Type B pancreatic cell (in vitro differentiated cells): ENCODE measurements at regions not wholly inside any gene's neighbourhood (a gene's known extent, or its start where the extent isn't known, plus 50 kb on each side); places are given as distances from the start of the nearest gene placed in this dataset.

Source experiments
- DNase-seq: peaks from one replicate; pipeline ENCODE4 v3.0.0; 2021; ENCODE audit warnings: mixed read lengths; ENCODE audit not compliant: unreplicated experiment; ENCODE audit errors: extremely low spot score
- H3K27ac Mint-ChIP-seq: 2 replicates; pipeline ENCODE4 v1.8.0; 2021; ENCODE audit warnings: mild to moderate bottlenecking, mixed read lengths
- H3K27me3 Mint-ChIP-seq: 2 replicates; pipeline ENCODE4 v1.8.0; 2021; ENCODE audit warnings: mixed read lengths
- H3K36me3 Mint-ChIP-seq: 2 replicates; pipeline ENCODE4 v1.8.0; 2021; ENCODE audit warnings: mixed read lengths
- H3K4me1 Mint-ChIP-seq: one replicate; pipeline ENCODE4 v1.8.0; 2021; ENCODE audit warnings: mixed read lengths; ENCODE audit not compliant: unreplicated experiment
- H3K4me3 Mint-ChIP-seq: 2 replicates; pipeline ENCODE4 v1.8.0; 2021; ENCODE audit warnings: mild to moderate bottlenecking, mixed read lengths
- H3K9me3 Mint-ChIP-seq: 2 replicates; pipeline ENCODE4 v1.8.0; 2021; ENCODE audit warnings: mixed read lengths
- TF ChIP-seq, protein P1 (sequence below): fragments of 200-600 bp; sonication (generic); conservative IDR thresholded peaks from 2 replicates; pipeline ENCODE4 v1.5.0; 2021; ENCODE audit warnings: antibody characterized with exemption, mild to moderate bottlenecking

GRCh38 chr18:77993188-77993981 is 743.7 kb downstream of the GALR1 start:
- no peak overlapping the region for H3K4me3 Mint-ChIP-seq
- H3K36me3 Mint-ChIP-seq = no peaks in the 10 kb centered on the region
- no peaks in the 10 kb centered on the region for H3K4me1 Mint-ChIP-seq
- H3K27ac Mint-ChIP-seq = no peak overlapping the region
- TF ChIP-seq, protein P1, sequence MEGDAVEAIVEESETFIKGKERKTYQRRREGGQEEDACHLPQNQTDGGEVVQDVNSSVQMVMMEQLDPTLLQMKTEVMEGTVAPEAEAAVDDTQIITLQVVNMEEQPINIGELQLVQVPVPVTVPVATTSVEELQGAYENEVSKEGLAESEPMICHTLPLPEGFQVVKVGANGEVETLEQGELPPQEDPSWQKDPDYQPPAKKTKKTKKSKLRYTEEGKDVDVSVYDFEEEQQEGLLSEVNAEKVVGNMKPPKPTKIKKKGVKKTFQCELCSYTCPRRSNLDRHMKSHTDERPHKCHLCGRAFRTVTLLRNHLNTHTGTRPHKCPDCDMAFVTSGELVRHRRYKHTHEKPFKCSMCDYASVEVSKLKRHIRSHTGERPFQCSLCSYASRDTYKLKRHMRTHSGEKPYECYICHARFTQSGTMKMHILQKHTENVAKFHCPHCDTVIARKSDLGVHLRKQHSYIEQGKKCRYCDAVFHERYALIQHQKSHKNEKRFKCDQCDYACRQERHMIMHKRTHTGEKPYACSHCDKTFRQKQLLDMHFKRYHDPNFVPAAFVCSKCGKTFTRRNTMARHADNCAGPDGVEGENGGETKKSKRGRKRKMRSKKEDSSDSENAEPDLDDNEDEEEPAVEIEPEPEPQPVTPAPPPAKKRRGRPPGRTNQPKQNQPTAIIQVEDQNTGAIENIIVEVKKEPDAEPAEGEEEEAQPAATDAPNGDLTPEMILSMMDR = no peak
- H3K27me3 Mint-ChIP-seq = peaks cover 8% of the 10 kb centered on the region
- no peaks in the 10 kb centered on the region for H3K9me3 Mint-ChIP-seq
- no peak for DNase-seq

DNA sequence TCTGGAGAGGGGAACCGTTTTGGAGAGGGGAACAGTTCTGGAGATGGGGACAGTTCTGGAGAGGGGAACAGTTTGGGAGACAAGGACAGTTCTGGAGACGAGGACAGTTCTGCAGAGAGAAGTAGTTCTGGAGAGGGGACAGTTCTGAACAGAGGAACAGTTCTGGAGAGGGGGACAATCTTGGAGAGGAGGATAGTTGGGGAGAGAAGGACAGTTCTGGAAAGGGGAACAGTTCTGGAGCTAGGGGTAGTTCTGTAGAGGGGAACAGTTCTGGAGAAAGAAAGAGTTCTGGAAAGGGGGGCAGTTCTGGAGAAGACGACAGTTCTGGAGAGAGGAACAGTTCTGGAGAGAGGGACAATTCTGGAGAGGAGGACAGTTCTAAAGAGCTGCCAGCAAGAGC is 745.9 kb downstream of the GALR1 start:
- Mint-ChIP-seq H3K4me3 (no peak overlapping the region), H3K4me1 (no peaks in the 10 kb centered on the region), H3K27ac (no peak overlapping the region), H3K36me3 (no peaks in the 10 kb centered on the region), H3K9me3 (no peaks in the 10 kb centered on the region), H3K27me3 (peaks cover 8% of the 10 kb centered on the region)
- TF ChIP-seq, protein P1 = no peak
- no peak for DNase-seq

DNA sequence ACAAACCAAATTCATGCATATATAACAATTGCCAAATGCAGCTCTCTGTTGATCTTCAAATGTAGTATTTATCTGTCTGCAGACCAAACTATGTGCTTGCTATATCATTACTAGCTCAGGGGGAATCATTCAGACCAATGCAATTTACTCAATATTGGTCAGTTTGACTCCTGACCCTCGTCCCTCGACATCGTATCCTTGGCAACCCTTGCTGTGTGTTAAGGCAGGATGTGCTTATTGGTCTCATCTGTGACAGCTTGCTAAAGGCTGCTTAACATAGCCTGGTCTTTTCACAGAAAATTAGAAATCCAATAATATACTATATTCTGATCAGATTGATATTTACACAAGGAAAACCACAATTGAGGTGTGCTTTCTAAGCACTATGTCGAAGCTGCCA is 747.1 kb downstream of the GALR1 start:
- peaks cover 8% of the 10 kb centered on the region for H3K27me3 Mint-ChIP-seq
- H3K4me1 Mint-ChIP-seq = no peaks in the 10 kb centered on the region
- H3K9me3 Mint-ChIP-seq = no peaks in the 10 kb centered on the region
- H3K27ac Mint-ChIP-seq = no peak overlapping the region
- no peaks in the 10 kb centered on the region for H3K36me3 Mint-ChIP-seq
- no peak overlapping the region for H3K4me3 Mint-ChIP-seq
- DNase-seq = no peak
- TF ChIP-seq, protein P1 = no peak

DNA sequence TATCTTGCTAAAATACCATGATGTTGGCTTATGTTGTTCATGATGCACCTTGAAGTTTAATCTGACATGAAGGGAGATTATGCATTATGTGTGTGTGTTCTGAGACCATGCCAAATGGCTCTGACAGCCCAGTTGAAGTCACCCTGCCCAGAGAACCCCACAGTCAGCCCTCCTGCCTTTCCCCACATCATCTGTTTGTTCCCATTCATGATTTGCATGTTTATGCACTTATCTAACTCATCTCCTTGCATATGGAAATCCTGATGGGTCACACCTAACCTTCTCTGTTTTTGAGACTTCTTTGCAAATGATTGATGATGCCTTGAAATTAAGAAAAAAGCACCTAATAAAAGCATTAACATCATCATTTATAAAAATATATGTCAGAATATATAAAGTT is 752.2 kb downstream of the GALR1 start:
- no peak for DNase-seq
- Mint-ChIP-seq H3K27ac (no peak overlapping the region), H3K9me3 (no peaks in the 10 kb centered on the region), H3K27me3 (peaks cover 21% of the 10 kb centered on the region), H3K4me1 (peaks cover 2% of the 10 kb centered on the region), H3K36me3 (no peaks in the 10 kb centered on the region), H3K4me3 (no peak overlapping the region)
- TF ChIP-seq, protein P1 = no peak

DNA sequence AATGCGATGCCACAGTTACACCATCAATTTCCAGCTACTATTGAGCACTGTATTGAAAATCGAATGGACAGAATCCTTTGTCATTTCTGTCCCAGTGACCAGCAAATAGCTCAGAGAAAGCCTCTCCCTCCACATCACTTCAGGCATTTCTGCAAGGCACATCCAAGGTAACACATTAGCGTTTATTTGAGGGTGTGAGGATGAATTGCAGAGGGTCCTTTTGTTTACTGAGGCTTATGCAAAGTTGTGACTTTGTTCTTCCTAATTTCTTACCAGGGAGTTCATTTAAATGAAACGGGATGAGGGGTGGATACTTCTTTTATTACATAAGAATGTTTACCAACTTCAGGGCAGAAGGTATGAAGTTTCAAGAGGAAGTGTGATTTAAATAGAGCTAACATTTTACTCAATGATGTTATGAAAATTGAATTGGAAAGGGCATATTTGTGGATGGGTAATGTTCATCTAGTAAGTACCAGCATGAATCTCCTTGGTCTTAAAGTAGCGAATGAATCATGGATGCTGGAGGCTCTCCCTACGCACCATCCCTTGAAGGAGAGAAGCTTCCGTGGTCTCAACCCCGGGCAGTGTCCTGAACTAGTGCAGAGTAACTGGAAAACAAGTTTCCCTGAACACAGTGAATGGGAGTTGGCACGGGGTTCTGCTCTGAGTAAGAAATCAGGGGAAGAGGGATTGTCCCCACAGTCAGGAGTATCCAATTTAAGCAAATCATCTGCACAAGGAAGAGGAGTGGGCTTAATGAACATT is 756.5 kb downstream of the GALR1 start:
- Mint-ChIP-seq H3K27me3 (peaks cover 21% of the 10 kb centered on the region), H3K27ac (no peak overlapping the region), H3K36me3 (no peaks in the 10 kb centered on the region), H3K4me1 (peaks cover 3% of the 10 kb centered on the region), H3K9me3 (no peaks in the 10 kb centered on the region), H3K4me3 (no peak overlapping the region)
- TF ChIP-seq, protein P1 = no peak
- no peak for DNase-seq
